GM23248 (cell line): ENCODE measurements at regions not wholly inside any gene's neighbourhood (a gene's known extent, or its start where the extent isn't known, plus 50 kb on each side); places are given as distances from the start of the nearest gene placed in this dataset.

Source experiments
- EZH2 ChIP-seq: fragments of 200-600 bp; sonication (generic); IDR thresholded peaks from 2 replicates; pipeline ENCODE4 v1.6.1; 2018; ENCODE audit warnings: antibody characterized with exemption, mild to moderate bottlenecking; ENCODE audit not compliant: insufficient read depth, poor library complexity, severe bottlenecking
- EZH2phosphoT487 ChIP-seq: fragments of 200-600 bp; sonication (generic); IDR thresholded peaks from 2 replicates; pipeline ENCODE4 v1.6.1; 2018; ENCODE audit warnings: antibody characterized with exemption, moderate library complexity, mild to moderate bottlenecking, low read depth; ENCODE audit not compliant: insufficient read depth

DNA sequence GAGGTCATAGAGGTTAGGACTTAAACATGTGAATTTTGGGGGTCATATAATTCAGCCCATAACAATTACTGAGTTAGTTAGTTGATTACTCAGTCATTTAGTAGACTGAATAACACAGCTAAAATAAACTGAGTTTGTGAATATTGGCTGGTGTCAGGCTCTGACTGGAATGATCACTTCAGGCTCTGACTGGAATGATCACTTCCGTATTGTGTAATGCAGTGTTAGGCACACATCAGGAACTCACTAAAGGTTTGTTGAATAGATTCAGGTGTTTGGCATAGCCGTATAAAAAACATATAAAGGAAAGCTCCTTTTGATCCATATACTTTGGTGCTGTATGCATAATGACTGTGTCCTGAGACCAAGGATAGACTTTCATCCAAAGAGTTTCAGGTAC lies 610.5 kb downstream of the INSC start:
- TF ChIP-seq EZH2, result no peak
- no peak for TF ChIP-seq EZH2phosphoT487
